GM12874 (cell line): ENCODE measurements at regions not wholly inside any gene's neighbourhood (a gene's known extent, or its start where the extent isn't known, plus 50 kb on each side); places are given as distances from the start of the nearest gene placed in this dataset.

ENCODE experiments used
- TF ChIP-seq, protein P1 (sequence below): IDR thresholded peaks from 2 replicates; pipeline ENCODE4 v1.5.1; 2011; ENCODE audit warnings: low read depth, mild to moderate bottlenecking, control low read depth, low read length, moderate library complexity; ENCODE audit not compliant: insufficient read depth

DNA sequence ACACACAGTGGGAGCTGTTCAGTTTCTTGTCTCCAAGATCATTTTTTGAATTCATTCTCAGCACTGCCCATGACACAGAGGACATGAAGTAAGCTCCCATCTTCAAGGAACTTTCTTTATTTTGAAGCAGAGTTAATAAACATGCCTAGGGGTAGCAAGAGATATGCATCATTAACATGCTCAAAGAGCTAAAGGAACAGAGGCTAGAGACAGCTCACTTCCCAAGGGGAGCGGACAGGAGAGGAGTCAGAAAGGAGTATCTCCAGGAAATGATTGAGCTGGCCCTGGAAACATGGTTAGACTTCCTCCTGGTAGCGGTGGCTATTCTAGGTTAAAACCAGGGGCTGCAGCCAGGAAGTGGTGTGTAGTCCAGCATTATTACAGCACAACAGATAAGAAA lies 135.9 kb downstream of the GPAM start:
- TF ChIP-seq, protein P1, sequence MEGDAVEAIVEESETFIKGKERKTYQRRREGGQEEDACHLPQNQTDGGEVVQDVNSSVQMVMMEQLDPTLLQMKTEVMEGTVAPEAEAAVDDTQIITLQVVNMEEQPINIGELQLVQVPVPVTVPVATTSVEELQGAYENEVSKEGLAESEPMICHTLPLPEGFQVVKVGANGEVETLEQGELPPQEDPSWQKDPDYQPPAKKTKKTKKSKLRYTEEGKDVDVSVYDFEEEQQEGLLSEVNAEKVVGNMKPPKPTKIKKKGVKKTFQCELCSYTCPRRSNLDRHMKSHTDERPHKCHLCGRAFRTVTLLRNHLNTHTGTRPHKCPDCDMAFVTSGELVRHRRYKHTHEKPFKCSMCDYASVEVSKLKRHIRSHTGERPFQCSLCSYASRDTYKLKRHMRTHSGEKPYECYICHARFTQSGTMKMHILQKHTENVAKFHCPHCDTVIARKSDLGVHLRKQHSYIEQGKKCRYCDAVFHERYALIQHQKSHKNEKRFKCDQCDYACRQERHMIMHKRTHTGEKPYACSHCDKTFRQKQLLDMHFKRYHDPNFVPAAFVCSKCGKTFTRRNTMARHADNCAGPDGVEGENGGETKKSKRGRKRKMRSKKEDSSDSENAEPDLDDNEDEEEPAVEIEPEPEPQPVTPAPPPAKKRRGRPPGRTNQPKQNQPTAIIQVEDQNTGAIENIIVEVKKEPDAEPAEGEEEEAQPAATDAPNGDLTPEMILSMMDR: no peak

DNA sequence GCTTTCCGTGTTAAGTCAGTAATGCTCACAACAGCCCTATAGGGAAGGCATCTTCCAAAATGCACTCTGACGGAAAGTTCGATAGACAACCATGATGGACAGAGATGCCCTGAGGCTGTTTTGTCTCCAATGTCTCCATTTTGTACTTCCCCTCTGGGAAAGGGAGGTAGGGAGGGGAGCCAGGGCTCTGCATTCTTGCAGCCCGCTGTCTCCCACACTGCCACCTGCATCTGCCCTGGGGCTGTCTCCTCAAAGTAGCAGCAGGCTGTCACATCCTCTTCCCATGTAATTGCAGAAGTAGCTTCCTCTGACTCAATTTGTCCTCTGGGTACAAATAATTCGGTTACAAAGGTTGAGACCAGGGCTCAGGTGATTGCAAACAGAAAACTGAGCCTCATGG lies 131.4 kb downstream of the GPAM start:
- TF ChIP-seq, protein P1: no peak

DNA sequence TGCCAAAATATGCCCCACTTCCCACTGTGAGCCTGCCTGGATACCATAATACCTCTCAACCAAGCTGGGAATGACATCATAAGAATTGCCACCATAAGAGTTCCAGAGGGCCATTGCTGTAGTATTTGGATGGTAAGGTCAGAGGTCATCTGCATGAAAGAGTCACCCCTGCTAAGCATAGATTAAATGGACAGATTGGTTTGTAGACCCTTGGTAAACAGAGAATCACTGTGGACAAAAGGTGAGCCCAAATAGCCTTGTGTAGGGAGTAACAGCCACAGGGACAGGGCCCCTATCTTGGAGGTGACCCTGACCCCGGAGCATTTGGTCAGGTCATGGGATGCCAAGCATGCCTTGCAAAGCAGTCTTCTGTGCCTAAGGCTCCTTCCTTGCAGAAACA lies 129.7 kb downstream of the GPAM start:
- TF ChIP-seq, protein P1: no peak

DNA sequence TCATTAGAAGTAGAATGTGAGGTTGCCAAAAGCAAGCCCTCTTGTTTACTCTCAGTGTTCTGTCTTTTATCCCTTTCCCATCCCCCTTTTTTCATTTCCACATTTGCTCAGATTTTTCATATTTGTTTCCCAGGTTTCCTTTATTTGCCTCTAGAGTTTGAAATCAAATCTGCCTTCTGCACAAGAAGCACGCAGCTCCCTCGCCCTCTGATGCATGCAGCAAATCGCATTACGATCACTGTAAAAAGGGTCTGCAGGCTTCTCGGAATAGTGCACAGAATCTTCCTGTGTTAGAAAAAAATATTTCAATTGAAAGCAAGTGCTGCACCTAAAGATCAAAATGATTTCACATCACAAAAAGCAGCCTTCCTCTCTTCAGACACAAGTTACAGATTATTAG lies 129.0 kb downstream of the GPAM start:
- TF ChIP-seq, protein P1: no peak

DNA sequence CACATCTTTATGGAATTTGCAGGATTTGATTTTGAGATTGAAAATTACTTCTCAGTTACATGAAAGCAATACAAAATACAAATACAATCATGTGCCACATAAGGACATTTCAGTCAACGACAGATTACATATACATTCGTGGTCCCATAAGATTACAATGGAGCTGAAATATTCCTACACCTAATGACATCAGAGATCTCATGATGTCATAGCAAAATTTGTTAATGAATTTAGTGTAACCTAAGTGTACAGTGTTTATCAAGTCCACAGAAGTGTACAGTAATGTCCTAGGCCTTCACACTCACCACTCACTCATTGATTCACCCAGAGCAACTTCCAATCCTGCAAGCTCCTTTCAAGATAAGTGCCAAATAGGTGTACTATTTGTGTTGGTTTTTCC lies 126.5 kb downstream of the GPAM start:
- TF ChIP-seq, protein P1: no peak

DNA sequence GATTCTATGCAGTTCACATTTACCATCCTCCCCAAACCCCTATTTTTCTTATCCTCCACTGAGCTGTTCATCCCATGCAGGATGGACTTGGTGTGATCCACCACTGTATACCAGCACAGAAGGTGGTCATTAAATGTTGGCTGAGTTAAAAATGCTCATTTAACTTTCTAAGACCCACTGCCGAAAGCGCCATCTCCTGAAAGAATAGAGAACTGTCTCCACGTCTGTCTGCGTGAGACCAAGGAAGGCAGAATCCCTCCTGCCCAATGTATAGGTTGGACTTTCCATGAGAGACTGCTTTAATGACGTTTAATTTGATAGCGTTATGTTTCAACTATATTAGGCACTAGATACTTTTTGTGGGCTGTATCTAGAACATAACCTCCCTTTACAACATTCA lies 124.3 kb downstream of the GPAM start:
- TF ChIP-seq, protein P1: no peak

DNA sequence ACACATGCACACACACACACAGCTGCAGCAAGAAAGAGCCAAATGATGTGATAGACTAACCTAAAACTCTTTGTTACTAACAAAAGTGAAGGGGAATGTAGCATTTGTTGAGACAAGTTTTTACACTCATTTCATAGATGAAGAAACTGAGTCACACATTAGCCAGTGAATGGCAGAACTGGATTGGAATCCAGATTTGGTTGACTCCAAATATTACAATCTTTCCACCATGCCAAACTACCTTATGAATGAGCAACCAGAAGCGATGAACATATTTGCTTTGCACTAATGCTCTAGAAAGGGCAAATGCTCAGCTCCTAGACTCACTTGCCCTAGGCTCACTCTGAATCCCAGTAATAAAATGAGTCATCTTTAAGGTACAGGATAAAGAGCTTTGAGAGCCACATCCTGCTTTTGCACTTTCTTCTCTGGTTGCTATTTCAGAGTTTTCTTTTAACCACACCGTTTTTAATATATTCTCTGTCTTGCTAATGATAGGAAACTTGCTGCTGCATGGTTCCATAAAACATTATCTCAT lies 111.9 kb downstream of the GPAM start:
- TF ChIP-seq, protein P1: no peak
